ENCODE measurements at regions not wholly inside any gene's neighbourhood (a gene's known extent, or its start where the extent isn't known, plus 50 kb on each side); places are given as distances from the start of the nearest gene placed in this dataset.

DNA sequence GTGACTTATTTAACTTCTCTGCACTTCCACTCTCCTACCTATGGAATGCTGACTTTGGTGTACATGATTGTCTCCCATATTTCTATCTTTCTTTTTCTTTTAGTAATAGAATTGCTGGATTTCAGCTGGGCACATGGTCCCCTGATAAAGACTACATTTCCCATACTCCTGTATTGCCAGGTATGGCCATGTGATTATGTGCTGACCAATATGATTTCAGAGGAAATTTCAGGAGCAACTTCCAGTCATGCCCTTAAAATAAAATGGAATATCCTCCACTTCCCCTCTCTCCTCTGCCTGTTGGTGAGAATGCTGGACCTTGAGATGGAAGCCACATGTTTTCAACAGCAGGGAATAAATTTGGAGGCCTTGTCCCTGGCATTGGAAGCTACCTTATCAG, 130.7 kb upstream of the IGSF21 start:
- Histone ChIP-seq H2AFZ (ENCODE audit: insufficient read depth, low read depth, low read length, poor library complexity, severe bottlenecking) (no peak overlapping the region), H3K79me2 (ENCODE audit: insufficient read depth, low read length) (no peaks in the 10 kb centered on the region), H4K20me1 (ENCODE audit: insufficient read depth, low read length) (no peaks in the 10 kb centered on the region), H3K9ac (ENCODE audit: insufficient read depth, low read length, poor library complexity, severe bottlenecking) (no peak overlapping the region), H3K4me1 (ENCODE audit: control insufficient read depth in 1 of 2, insufficient read depth in 2 of 2, low read length in 2 of 2) (no peaks in the 10 kb centered on the region), H3K4me3 (replicated peaks in 1 of 3; ENCODE audit: low read depth in 2 of 3, low read length in 3 of 3) (no peak overlapping the region), H3K36me3 (replicated peaks in 1 of 2; ENCODE audit: control insufficient read depth in 1 of 2, insufficient read depth in 2 of 2, low read length in 2 of 2) (no peaks in the 10 kb centered on the region), H3K27me3 (ENCODE audit: control insufficient read depth in 2 of 2, insufficient read depth in 2 of 2, low read length in 2 of 2) (no peaks in the 10 kb centered on the region), H3K9me3 (replicated peaks in 1 of 2; ENCODE audit: control insufficient read depth in 1 of 2, insufficient read depth in 1 of 2, low read length in 2 of 2) (no peaks in the 10 kb centered on the region), H3K4me2 (replicated peaks; ENCODE audit: extremely low read depth, low read length, poor library complexity, severe bottlenecking) (no peak overlapping the region), H3K27ac (ENCODE audit: low read depth in 1 of 2, low read length in 2 of 2) (no peak overlapping the region)
- Mint-ChIP-seq H3K9me3 (peaks cover 0 to 1% (median 0%) of the 10 kb centered on the region in 7 donors), H3K27me3 (ENCODE audit: low read depth in 3 of 3) (peaks cover 0 to 2% (median 2%) of the 10 kb centered on the region in 3 donors), H3K27ac (no peak overlapping the region), H3K36me3 (no peaks in the 10 kb centered on the region), H3K4me3 (no peak overlapping the region), H3K4me1 (no peaks in the 10 kb centered on the region)
- no peak for DNase-seq
- intact Hi-C loops (cut with micrococcal nuclease) = no loop called here
- TF ChIP-seq, protein P1, sequence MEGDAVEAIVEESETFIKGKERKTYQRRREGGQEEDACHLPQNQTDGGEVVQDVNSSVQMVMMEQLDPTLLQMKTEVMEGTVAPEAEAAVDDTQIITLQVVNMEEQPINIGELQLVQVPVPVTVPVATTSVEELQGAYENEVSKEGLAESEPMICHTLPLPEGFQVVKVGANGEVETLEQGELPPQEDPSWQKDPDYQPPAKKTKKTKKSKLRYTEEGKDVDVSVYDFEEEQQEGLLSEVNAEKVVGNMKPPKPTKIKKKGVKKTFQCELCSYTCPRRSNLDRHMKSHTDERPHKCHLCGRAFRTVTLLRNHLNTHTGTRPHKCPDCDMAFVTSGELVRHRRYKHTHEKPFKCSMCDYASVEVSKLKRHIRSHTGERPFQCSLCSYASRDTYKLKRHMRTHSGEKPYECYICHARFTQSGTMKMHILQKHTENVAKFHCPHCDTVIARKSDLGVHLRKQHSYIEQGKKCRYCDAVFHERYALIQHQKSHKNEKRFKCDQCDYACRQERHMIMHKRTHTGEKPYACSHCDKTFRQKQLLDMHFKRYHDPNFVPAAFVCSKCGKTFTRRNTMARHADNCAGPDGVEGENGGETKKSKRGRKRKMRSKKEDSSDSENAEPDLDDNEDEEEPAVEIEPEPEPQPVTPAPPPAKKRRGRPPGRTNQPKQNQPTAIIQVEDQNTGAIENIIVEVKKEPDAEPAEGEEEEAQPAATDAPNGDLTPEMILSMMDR (IDR thresholded peaks at IDR 0.05) = no peak

DNA sequence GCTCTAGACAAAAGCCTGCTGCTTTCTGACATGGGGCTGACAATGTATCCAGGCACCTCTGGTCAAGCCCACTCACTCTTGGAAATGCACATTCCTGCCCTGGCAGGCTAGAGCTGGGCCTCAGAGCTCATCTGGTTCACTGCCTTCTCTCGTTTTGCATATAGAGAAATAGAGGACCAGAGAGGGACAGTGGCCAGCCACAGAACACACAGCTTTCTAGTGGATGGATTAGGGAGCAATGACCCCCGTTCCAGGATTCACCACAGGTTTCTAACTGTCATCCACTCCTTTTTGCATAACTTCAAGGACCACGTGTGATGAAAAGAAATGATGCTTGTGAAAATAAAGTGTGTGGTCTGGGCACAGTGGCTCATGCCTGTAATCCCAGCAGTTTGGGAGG, 129.6 kb upstream of the IGSF21 start:
- Mint-ChIP-seq H3K9me3 (peaks cover 0 to 1% (median 0%) of the 10 kb centered on the region in 7 donors), H3K4me3 (no peak overlapping the region), H3K27ac (no peak overlapping the region), H3K4me1 (no peaks in the 10 kb centered on the region), H3K27me3 (ENCODE audit: low read depth in 3 of 3) (peaks cover 0 to 2% (median 1%) of the 10 kb centered on the region in 3 donors), H3K36me3 (no peaks in the 10 kb centered on the region)
- Histone ChIP-seq H3K79me2 (ENCODE audit: insufficient read depth, low read length) (no peaks in the 10 kb centered on the region), H3K27ac (ENCODE audit: low read depth in 1 of 2, low read length in 2 of 2) (no peak overlapping the region), H3K9ac (ENCODE audit: insufficient read depth, low read length, poor library complexity, severe bottlenecking) (no peak overlapping the region), H3K4me2 (replicated peaks; ENCODE audit: extremely low read depth, low read length, poor library complexity, severe bottlenecking) (no peak overlapping the region), H4K20me1 (ENCODE audit: insufficient read depth, low read length) (no peaks in the 10 kb centered on the region), H3K4me1 (ENCODE audit: control insufficient read depth in 1 of 2, insufficient read depth in 2 of 2, low read length in 2 of 2) (no peaks in the 10 kb centered on the region), H3K36me3 (replicated peaks in 1 of 2; ENCODE audit: control insufficient read depth in 1 of 2, insufficient read depth in 2 of 2, low read length in 2 of 2) (no peaks in the 10 kb centered on the region), H3K4me3 (replicated peaks in 1 of 3; ENCODE audit: low read depth in 2 of 3, low read length in 3 of 3) (no peak overlapping the region), H2AFZ (ENCODE audit: insufficient read depth, low read depth, low read length, poor library complexity, severe bottlenecking) (no peak overlapping the region), H3K9me3 (replicated peaks in 1 of 2; ENCODE audit: control insufficient read depth in 1 of 2, insufficient read depth in 1 of 2, low read length in 2 of 2) (no peaks in the 10 kb centered on the region), H3K27me3 (ENCODE audit: control insufficient read depth in 2 of 2, insufficient read depth in 2 of 2, low read length in 2 of 2) (no peaks in the 10 kb centered on the region)
- intact Hi-C loops (cut with micrococcal nuclease) = no loop called here
- TF ChIP-seq, protein P1 (IDR thresholded peaks at IDR 0.05) = no peak
- DNase-seq = no peak
- no CpG with 5 or more reads among the region's 3 CpGs for WGBS (ENCODE audit: insufficient coverage)

All from CD14-positive monocyte (primary cell).